ENCODE measurements at regions not wholly inside any gene's neighbourhood (a gene's known extent, or its start where the extent isn't known, plus 50 kb on each side); places are given as distances from the start of the nearest gene placed in this dataset.

DNA sequence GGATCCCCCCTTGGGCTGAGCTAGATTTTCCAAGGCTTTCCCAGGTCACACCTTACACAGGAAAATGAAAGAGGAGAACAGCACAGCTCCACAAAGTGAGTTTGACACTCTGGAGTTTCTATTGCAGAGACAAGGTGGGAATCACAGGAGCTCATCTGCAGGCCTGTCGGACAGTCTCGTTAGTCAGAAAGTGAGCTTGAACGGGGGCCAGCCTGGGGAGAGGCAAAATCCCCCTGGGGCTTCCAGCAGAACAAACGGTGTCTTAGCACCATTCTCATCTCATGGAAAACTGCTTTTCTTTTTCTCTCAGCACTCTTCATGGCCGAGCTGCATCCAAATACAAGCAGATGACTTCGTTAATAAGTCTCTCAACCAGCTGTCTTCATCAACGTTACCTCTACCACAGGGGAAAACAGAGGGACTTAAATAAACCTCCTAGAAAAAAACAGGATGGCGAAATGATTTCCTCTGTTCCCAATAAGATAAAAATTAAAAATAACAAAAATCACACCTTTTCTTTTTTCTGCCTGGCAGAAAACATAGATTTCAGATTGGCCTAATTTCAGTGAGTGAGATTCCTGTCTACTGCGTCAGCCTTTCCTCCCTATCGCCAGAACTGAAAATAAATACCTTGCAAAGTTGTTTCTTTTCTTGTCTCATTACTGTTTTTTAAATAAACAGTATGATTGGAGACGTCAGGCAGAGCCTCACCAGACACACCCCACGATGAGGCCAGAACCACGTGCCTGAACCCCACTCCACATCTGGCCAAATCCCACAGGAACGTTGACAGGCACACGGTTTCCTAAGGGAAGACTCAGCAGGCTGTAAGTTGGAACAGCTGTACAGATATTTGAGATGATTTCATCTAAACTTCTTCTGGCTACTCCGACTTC is 219.0 kb downstream of the TTLL2 start:
- H3K4me3 ChIP-seq (ENCODE audit: low read length): no peak overlapping the region
- no peaks in the 10 kb centered on the region for H3K4me1 ChIP-seq (ENCODE audit: control insufficient read depth, insufficient read depth, low read length)
- H3K27ac ChIP-seq (ENCODE audit: low read depth, low read length): peak overlapping the region; percentile 34
- H3K36me3 ChIP-seq (ENCODE audit: control insufficient read depth, insufficient read depth, low read length): no peaks in the 10 kb centered on the region
- no peak overlapping the region for H3K9ac ChIP-seq (ENCODE audit: low read length)
- no peaks in the 10 kb centered on the region for H3K27me3 ChIP-seq (ENCODE audit: control insufficient read depth, insufficient read depth, low read length)

DNA sequence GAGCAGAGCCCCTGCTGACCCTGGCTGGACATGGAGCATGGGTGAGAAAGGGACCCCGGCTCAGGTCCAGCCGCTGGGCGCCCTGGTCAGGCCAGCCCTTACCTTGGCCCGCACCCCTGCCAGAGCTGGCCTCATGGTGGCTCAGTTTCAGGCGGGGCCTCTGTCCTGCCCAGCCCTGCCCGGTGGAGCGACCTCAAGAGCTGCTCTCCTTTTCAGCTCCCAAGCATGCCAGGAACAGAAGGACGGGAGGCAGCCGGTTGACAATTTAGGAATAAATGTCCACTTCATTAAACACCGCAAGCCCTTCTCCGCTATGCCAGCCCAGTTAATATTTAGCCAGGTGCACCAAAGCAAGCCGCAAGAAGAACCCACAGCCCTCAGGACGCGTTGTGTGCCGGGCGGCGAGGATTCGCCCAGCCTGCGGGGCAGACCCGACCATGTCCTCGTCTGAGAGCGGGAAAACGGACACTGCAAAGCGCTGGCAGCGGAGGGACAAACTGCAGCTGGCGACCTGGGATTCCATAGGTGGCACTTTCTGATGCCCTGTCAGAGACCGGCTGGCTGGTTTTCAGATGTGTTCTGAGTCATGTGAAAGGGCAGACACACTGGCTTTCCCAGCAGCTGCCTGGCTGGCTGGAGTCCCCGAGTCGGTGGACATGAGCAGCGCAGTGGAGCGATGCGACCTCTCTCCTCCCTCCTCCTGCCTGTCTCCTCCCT is 221.9 kb downstream of the TTLL2 start:
- H3K36me3 ChIP-seq (ENCODE audit: control insufficient read depth, insufficient read depth, low read length): no peaks in the 10 kb centered on the region
- H3K4me3 ChIP-seq (ENCODE audit: low read length): no peak overlapping the region
- H3K27me3 ChIP-seq (ENCODE audit: control insufficient read depth, insufficient read depth, low read length): no peaks in the 10 kb centered on the region
- H3K27ac ChIP-seq (ENCODE audit: low read depth, low read length): no peak overlapping the region
- H3K4me1 ChIP-seq (ENCODE audit: control insufficient read depth, insufficient read depth, low read length): peaks cover 4% of the 10 kb centered on the region
- H3K9ac ChIP-seq (ENCODE audit: low read length): no peak overlapping the region

DNA sequence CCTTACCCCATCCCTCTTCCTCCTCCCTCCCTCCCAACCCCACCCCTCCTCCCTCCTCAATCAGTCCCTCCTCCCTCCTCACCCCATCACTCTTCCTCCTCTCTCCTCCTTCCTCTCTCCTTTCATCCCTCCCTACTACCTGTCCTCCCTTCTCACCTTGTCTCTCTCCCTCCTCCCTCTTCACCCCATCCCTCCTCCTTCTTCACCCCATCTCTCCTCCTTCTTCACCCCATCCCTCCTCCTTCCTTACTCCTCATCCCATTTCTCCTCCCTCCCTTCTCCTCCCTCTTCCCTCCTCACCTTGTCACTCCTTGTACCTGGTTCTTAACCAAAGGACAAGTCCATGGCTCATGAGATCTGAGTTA is 222.4 kb downstream of the TTLL2 start:
- Histone ChIP-seq H3K9ac (ENCODE audit: low read length) (no peak overlapping the region), H3K4me3 (ENCODE audit: low read length) (no peak overlapping the region), H3K36me3 (ENCODE audit: control insufficient read depth, insufficient read depth, low read length) (no peaks in the 10 kb centered on the region), H3K27ac (ENCODE audit: low read depth, low read length) (no peak overlapping the region), H3K4me1 (ENCODE audit: control insufficient read depth, insufficient read depth, low read length) (peaks cover 4% of the 10 kb centered on the region), H3K27me3 (ENCODE audit: control insufficient read depth, insufficient read depth, low read length) (no peaks in the 10 kb centered on the region)

DNA sequence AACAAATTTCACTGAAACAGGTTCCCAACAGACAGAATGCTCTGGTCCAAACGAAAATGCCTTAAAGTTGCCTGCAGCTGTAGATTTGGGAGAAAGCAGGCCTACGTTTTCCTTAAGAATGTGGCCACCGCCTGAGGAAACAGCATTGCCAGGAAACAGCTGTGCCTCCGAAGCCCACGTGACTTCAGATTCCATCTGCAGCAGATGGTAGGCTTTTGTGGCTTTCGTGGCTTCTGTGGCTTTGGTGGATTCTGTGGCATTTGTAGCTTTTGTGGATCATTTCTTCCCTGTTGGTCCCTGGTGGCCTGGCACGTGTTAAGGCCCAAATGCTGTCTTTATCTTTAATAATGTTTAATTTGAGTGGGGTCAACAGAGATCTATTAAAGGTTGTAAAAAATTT is 222.9 kb downstream of the TTLL2 start:
- no peak overlapping the region for H3K9ac ChIP-seq (ENCODE audit: low read length)
- H3K4me1 ChIP-seq (ENCODE audit: control insufficient read depth, insufficient read depth, low read length): peaks cover 4% of the 10 kb centered on the region
- H3K27me3 ChIP-seq (ENCODE audit: control insufficient read depth, insufficient read depth, low read length): no peaks in the 10 kb centered on the region
- H3K4me3 ChIP-seq (ENCODE audit: low read length): no peak overlapping the region
- no peak overlapping the region for H3K27ac ChIP-seq (ENCODE audit: low read depth, low read length)
- H3K36me3 ChIP-seq (ENCODE audit: control insufficient read depth, insufficient read depth, low read length): no peaks in the 10 kb centered on the region

DNA sequence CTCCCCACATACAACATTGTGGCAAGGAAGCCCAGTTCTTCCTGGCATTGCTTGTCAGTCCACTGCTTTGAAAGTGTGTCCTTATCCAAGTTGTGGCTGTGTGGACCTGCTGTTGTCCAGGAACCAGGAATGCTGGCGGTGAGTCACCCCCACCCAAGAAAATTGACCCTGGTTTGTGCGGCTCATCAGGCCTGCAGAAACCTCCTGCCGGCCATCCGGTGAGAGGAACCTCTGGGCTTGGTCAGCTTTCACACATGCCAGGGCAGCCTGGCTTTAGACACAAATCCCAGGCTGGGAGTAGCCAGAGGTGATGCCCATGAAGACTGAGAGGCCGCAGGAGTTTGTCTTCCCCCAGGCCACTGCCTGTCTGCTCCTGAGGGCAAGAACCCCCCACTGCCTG is 223.6 kb downstream of the TTLL2 start:
- no peak overlapping the region for H3K27ac ChIP-seq (ENCODE audit: low read depth, low read length)
- no peaks in the 10 kb centered on the region for H3K27me3 ChIP-seq (ENCODE audit: control insufficient read depth, insufficient read depth, low read length)
- peaks cover 4% of the 10 kb centered on the region for H3K4me1 ChIP-seq (ENCODE audit: control insufficient read depth, insufficient read depth, low read length)

DNA sequence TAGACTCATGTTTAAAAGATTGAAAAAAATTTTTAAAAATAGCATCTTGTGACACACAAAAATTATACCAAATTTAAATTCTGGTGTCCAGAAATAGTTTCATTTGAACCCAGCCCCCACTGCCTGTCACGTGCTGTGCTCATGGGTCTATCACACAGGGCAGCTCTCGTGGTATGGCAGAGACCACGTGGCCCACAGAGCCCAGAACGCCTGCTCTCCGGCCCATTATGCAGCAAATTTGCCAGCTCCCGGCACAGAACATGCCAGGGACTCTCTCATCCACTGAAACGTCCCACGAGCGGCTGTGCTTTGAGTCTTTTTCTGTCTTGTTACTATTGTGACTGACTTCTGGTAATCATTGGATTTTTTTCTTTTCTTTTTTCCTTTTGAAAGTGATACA is 224.3 kb downstream of the TTLL2 start:
- H3K4me3 ChIP-seq (ENCODE audit: low read length): no peak overlapping the region
- H3K9ac ChIP-seq (ENCODE audit: low read length): no peak overlapping the region
- H3K27me3 ChIP-seq (ENCODE audit: control insufficient read depth, insufficient read depth, low read length): no peaks in the 10 kb centered on the region
- H3K36me3 ChIP-seq (ENCODE audit: control insufficient read depth, insufficient read depth, low read length): no peaks in the 10 kb centered on the region
- peaks cover 4% of the 10 kb centered on the region for H3K4me1 ChIP-seq (ENCODE audit: control insufficient read depth, insufficient read depth, low read length)
- H3K27ac ChIP-seq (ENCODE audit: low read depth, low read length): no peak overlapping the region

More for the DNA sequence above, 223.6 kb downstream of the TTLL2 start:
- Histone ChIP-seq H3K9ac (ENCODE audit: low read length) (no peak overlapping the region), H3K4me3 (ENCODE audit: low read length) (no peak overlapping the region), H3K36me3 (ENCODE audit: control insufficient read depth, insufficient read depth, low read length) (no peaks in the 10 kb centered on the region)

DNA sequence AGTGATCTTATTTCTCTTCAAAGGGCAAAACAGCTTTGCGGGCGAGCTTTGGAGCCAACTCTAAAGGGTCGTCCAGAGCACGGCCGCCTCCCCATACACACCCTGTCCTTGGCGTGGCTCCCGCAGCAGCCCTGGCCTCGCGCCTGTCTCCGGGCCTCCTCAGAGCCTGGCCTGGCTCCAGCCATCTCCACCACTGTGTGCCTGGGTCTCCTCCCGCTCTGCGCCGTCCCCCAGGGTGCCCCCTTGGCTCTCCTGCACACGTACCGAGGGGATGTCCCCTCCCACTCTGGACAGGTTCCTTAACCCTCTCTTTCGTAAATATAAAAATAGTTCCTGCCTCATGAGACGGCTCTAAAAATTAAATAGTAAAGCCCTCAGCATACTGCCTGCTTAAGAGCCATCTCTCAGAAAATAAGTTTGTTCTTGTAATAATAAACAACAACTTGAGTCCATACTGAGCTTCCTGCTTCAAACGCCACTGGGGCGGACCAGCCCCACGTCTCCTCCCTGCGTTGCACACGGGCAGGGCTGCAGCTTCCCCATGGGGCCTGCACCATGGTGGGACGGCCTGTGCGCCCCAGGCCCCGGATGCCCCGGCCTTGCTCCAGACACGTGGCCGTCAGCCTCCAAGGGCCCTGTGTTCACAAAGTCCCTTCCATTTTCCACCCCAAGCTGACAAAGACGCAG is 226.2 kb downstream of the TTLL2 start:
- Histone ChIP-seq H3K4me1 (ENCODE audit: control insufficient read depth, insufficient read depth, low read length) (peaks cover 4% of the 10 kb centered on the region), H3K27me3 (ENCODE audit: control insufficient read depth, insufficient read depth, low read length) (no peaks in the 10 kb centered on the region), H3K4me3 (ENCODE audit: low read length) (no peak overlapping the region), H3K27ac (ENCODE audit: low read depth, low read length) (no peak overlapping the region), H3K9ac (ENCODE audit: low read length) (no peak overlapping the region), H3K36me3 (ENCODE audit: control insufficient read depth, insufficient read depth, low read length) (no peaks in the 10 kb centered on the region)

DNA sequence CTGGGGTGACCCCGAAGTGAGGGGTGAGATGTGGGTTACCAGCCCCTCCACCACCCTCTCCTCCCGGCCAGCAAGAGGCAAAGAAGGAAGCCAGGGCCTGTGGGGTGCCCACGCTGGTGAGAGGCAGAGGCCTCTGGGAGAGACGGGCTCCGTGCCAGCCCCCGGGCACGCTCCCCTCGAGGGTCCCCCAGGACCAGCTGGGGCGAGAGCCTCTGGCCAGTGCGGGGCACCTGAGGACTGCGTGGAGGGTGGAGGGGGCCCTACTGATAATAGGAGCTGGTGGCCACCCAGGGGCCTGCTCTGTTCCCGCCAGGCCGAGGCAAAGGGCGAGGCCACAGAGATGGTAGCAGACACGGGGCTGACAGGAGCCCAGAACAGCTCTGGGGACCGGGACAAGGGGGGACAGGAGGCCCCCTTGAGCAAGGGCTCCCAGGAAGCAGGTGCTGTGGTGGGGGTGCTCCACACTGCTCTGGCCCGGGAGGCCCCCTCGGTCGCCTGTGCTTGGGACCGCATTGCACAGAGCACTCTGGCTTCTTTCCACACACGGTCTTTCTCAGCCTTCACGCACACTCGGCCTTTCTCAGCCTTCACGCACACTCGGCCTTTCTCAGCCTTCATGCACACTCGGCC is 226.9 kb downstream of the TTLL2 start:
- H3K4me1 ChIP-seq (ENCODE audit: control insufficient read depth, insufficient read depth, low read length): peaks cover 4% of the 10 kb centered on the region
- H3K36me3 ChIP-seq (ENCODE audit: control insufficient read depth, insufficient read depth, low read length): no peaks in the 10 kb centered on the region
- H3K4me3 ChIP-seq (ENCODE audit: low read length): no peak overlapping the region
- no peaks in the 10 kb centered on the region for H3K27me3 ChIP-seq (ENCODE audit: control insufficient read depth, insufficient read depth, low read length)
- H3K27ac ChIP-seq (ENCODE audit: low read depth, low read length): no peak overlapping the region
- no peak overlapping the region for H3K9ac ChIP-seq (ENCODE audit: low read length)

DNA sequence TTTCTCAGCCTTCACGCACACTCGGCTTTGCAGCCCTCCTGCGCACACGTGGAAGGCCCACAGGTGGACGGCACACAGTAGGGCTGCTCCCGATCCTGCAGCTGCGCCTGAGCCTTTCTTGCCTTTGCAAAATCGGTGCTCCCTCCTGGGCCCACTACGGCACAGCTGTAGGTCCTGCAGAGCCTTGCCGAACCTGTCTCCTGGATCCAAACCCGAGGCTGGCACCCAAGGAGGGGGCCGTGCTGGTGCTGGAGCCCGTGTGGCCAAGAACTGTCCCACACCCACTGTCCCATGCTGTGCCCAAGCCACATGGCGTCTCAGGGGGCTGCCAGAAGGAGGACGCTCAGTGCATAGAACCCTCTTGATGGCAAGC is 227.4 kb downstream of the TTLL2 start:
- Histone ChIP-seq H3K9ac (ENCODE audit: low read length) (no peak overlapping the region), H3K36me3 (ENCODE audit: control insufficient read depth, insufficient read depth, low read length) (no peaks in the 10 kb centered on the region), H3K27me3 (ENCODE audit: control insufficient read depth, insufficient read depth, low read length) (no peaks in the 10 kb centered on the region), H3K27ac (ENCODE audit: low read depth, low read length) (no peak overlapping the region), H3K4me1 (ENCODE audit: control insufficient read depth, insufficient read depth, low read length) (peaks cover 4% of the 10 kb centered on the region), H3K4me3 (ENCODE audit: low read length) (no peak overlapping the region)

DNA sequence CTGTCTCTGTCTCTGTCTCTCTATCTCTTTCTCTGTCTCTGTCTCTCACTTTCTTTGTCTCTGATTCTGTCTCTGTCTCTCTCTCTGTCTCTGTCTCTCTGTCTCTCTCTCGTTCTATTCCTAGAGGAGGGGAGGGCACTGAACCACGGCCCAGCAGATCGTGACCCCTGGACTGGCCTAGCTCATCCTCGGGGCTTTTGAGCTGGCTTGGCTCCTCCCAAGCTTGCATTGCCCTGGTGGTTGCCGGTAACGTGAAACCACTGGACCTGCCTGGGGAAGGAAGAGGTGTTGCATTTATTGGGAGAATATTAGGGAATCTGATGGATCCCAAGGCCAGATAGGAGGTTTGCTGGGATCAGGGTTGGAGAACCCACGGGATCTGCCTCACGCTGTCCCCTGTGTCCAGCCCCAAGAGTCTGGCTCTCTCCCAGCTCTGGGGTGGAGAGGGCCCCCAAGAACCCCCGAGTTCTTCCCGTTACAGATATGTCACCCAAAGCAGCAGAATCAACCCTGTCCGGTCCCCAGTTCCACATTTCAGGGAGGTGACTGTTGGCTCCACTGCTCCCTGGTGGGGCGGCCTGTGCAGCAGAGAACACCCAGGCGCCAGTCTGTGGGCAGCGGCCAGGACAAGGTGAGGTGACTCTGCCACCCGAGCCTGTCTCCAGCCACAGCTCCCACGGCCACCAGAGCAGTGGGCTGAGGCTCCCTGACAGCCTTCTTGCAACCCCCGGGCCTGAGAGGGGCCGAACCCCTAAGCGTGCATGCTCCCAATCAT is 228.3 kb downstream of the TTLL2 start:
- Histone ChIP-seq H3K36me3 (ENCODE audit: control insufficient read depth, insufficient read depth, low read length) (no peaks in the 10 kb centered on the region), H3K27me3 (ENCODE audit: control insufficient read depth, insufficient read depth, low read length) (no peaks in the 10 kb centered on the region), H3K9ac (ENCODE audit: low read length) (no peak overlapping the region), H3K4me1 (ENCODE audit: control insufficient read depth, insufficient read depth, low read length) (peaks cover 4% of the 10 kb centered on the region), H3K4me3 (ENCODE audit: low read length) (no peak overlapping the region), H3K27ac (ENCODE audit: low read depth, low read length) (no peak overlapping the region)

DNA sequence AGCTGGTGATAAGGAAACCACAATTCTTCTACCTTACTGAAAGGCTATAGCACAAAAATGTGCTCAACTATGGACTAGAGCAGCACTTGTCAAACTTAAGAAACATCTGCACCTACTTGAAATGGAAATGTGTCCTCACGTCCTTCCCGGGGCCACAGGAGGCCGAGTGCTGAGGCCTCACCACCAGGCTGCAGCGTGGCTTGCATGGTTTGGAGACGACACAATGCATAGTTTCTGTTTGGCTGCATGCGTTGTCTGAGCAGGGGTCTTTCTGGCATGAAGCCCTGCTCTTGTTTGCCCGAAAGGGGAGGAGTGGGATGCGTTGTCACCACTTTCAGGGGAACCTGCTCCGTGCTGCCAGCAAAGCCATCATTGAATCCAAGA is 228.8 kb downstream of the TTLL2 start:
- Histone ChIP-seq H3K36me3 (ENCODE audit: control insufficient read depth, insufficient read depth, low read length) (no peaks in the 10 kb centered on the region), H3K4me3 (ENCODE audit: low read length) (no peak overlapping the region), H3K27me3 (ENCODE audit: control insufficient read depth, insufficient read depth, low read length) (no peaks in the 10 kb centered on the region), H3K4me1 (ENCODE audit: control insufficient read depth, insufficient read depth, low read length) (peaks cover 4% of the 10 kb centered on the region), H3K9ac (ENCODE audit: low read length) (no peak overlapping the region), H3K27ac (ENCODE audit: low read depth, low read length) (no peak overlapping the region)

DNA sequence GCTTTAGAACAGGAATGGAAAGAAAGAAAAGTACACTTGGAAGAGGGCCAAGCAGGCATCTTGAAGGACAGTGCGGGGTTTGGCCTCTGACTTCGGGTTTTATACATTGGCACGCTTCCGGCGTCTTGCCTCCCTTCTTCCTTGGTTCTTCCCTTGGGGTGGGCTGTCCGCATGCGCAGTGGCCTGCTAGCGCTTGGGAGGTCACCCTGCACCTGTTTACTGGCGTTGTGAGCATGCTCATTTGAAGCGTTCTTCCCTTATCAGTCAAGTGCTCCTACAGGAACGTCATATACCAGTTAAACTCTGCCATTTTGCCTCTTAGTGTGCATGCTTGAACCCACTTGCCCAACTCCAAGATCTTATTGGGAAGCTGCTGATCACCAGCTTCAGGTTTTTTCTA is 230.0 kb downstream of the TTLL2 start:
- no peak overlapping the region for H3K9ac ChIP-seq (ENCODE audit: low read length)
- H3K27me3 ChIP-seq (ENCODE audit: control insufficient read depth, insufficient read depth, low read length): no peaks in the 10 kb centered on the region
- H3K4me3 ChIP-seq (ENCODE audit: low read length): no peak overlapping the region
- H3K36me3 ChIP-seq (ENCODE audit: control insufficient read depth, insufficient read depth, low read length): no peaks in the 10 kb centered on the region
- peaks cover 4% of the 10 kb centered on the region for H3K4me1 ChIP-seq (ENCODE audit: control insufficient read depth, insufficient read depth, low read length)
- H3K27ac ChIP-seq (ENCODE audit: low read depth, low read length): no peak overlapping the region

All from rectal smooth muscle tissue (tissue), 1 donor.